Mesenchymal stem cell (in vitro differentiated cells and primary cell): ENCODE measurements at regions not wholly inside any gene's neighbourhood (a gene's known extent, or its start where the extent isn't known, plus 50 kb on each side); places are given as distances from the start of the nearest gene placed in this dataset.

Experiments used
- DNase-seq: peaks from one replicate; pipeline ENCODE4 v3.0.0-alpha.2; 2013
- H2AFZ ChIP-seq: one replicate; pipeline ENCODE4 v1.6.1; 2013; ENCODE audit warnings: low read depth, mild to moderate bottlenecking, control low read depth, inconsistent platforms, low read length, moderate library complexity
- H2AK5ac ChIP-seq: 2 replicates; pipeline ENCODE4 v1.6.1; 2013; ENCODE audit warnings: low read length, moderate library complexity, mild to moderate bottlenecking, inconsistent platforms; ENCODE audit not compliant: severe bottlenecking
- H2BK120ac ChIP-seq: one replicate; pipeline ENCODE4 v1.6.1; 2013; ENCODE audit warnings: low read depth, mild to moderate bottlenecking, inconsistent platforms, low read length, moderate library complexity
- H2BK12ac ChIP-seq, 2 experiments: one replicate each; pipeline ENCODE4 v1.6.1; 2013; ENCODE audit warnings: inconsistent platforms in 2 of 2, low read length in 2 of 2, mild to moderate bottlenecking in 2 of 2, moderate library complexity in 2 of 2, control low read depth in 1 of 2
- H2BK15ac ChIP-seq: one replicate; pipeline ENCODE4 v1.6.1; 2013; ENCODE audit warnings: mild to moderate bottlenecking, low read depth, inconsistent platforms; ENCODE audit not compliant: poor library complexity, severe bottlenecking
- H2BK5ac ChIP-seq: 2 replicates; pipeline ENCODE4 v1.6.1; 2013; ENCODE audit warnings: low read depth, mild to moderate bottlenecking, low read length, control low read depth, inconsistent platforms; ENCODE audit not compliant: poor library complexity, severe bottlenecking
- H3K14ac ChIP-seq, 2 experiments: one replicate each; pipeline ENCODE4 v1.6.1; 2013; ENCODE audit warnings: inconsistent platforms in 2 of 2, low read length in 2 of 2, control low read depth in 1 of 2, mild to moderate bottlenecking in 1 of 2, moderate library complexity in 1 of 2
- H3K18ac ChIP-seq, 2 experiments: one replicate each; pipeline ENCODE4 v1.6.1; 2013; ENCODE audit warnings: inconsistent platforms in 2 of 2, low read length in 2 of 2, control low read depth in 1 of 2, low read depth in 1 of 2, mild to moderate bottlenecking in 1 of 2
- H3K23ac ChIP-seq, 2 experiments: one replicate each; pipeline ENCODE4 v1.6.1; 2013; ENCODE audit warnings: inconsistent platforms in 2 of 2, low read length in 2 of 2, mild to moderate bottlenecking in 2 of 2, moderate library complexity in 2 of 2, control low read depth in 1 of 2
- H3K27ac ChIP-seq: 2 replicates; pipeline ENCODE4 v1.5.1; 2013; ENCODE audit warnings: mild to moderate bottlenecking, moderate library complexity, low read length, control low read depth, inconsistent platforms; ENCODE audit not compliant: poor library complexity, severe bottlenecking
- H3K27me3 ChIP-seq, 2 experiments: 2 replicates each; pipeline versions ENCODE4 v1.6.1 to v1.7.0; 2013; ENCODE audit warnings: low read length in 2 of 2, mild to moderate bottlenecking in 2 of 2, moderate library complexity in 2 of 2, control low read depth in 1 of 2, inconsistent platforms in 1 of 2; ENCODE audit not compliant: control insufficient read depth in 1 of 2, insufficient read depth in 1 of 2
- H3K36me3 ChIP-seq, 2 experiments: 2 replicates each; pipeline versions ENCODE4 v1.6.1 to v1.7.0; 2013; ENCODE audit warnings: low read length in 2 of 2, control low read depth in 1 of 2, inconsistent platforms in 1 of 2, low read depth in 1 of 2, mild to moderate bottlenecking in 1 of 2; ENCODE audit not compliant: insufficient read depth in 2 of 2, control insufficient read depth in 1 of 2
- H3K4ac ChIP-seq, 2 experiments: one replicate each; pipeline ENCODE4 v1.6.1; 2013; ENCODE audit warnings: inconsistent platforms in 2 of 2, low read length in 2 of 2, mild to moderate bottlenecking in 2 of 2, moderate library complexity in 2 of 2, control low read depth in 1 of 2, low read depth in 1 of 2
- H3K4me1 ChIP-seq: 2 replicates; pipeline ENCODE4 v1.6.1; 2013; ENCODE audit warnings: low read depth, low read length, control low read depth; ENCODE audit not compliant: control insufficient read depth, insufficient read depth
- H3K4me2 ChIP-seq: 2 replicates; pipeline ENCODE4 v1.6.1; 2013; ENCODE audit warnings: low read length, mild to moderate bottlenecking, inconsistent platforms; ENCODE audit not compliant: poor library complexity, severe bottlenecking
- H3K4me3 ChIP-seq, 2 experiments: 2 replicates each; pipeline versions ENCODE4 v1.5.1 to v1.7.0; 2013; ENCODE audit warnings: low read length in 2 of 2, mild to moderate bottlenecking in 2 of 2, control low read depth in 1 of 2, low read depth in 1 of 2; ENCODE audit not compliant: insufficient read depth in 1 of 2
- H3K79me1 ChIP-seq: replicated peaks from 2 replicates; pipeline ENCODE4 v1.6.1; 2013; ENCODE audit warnings: mild to moderate bottlenecking, control low read depth, low read length, inconsistent platforms; ENCODE audit not compliant: poor library complexity, severe bottlenecking
- H3K9ac ChIP-seq: 2 replicates; pipeline ENCODE4 v1.7.0; 2013; ENCODE audit warnings: mild to moderate bottlenecking, low read length, moderate library complexity
- H3K9me3 ChIP-seq: 2 replicates; pipeline ENCODE4 v1.7.0; 2013; ENCODE audit warnings: mild to moderate bottlenecking, low read length; ENCODE audit not compliant: control insufficient read depth
- H4K8ac ChIP-seq: one replicate; pipeline ENCODE4 v1.6.1; 2013; ENCODE audit warnings: inconsistent platforms, mild to moderate bottlenecking, low read length, moderate library complexity
- H4K91ac ChIP-seq: one replicate; pipeline ENCODE4 v1.6.1; 2013; ENCODE audit warnings: mild to moderate bottlenecking, low read length, inconsistent platforms
- WGBS: methylation state at CpG from one replicate; pipeline ENCODE4 v1.1.7; 2013; ENCODE audit warnings: mixed read lengths; 5-methylcytosine and 5-hydroxymethylcytosine counted together

- H2BK120ac ChIP-seq = no peak overlapping the region
- H2AK5ac ChIP-seq = no peak overlapping the region
- H3K23ac ChIP-seq = no peak overlapping the region
- H2AFZ ChIP-seq = no peak overlapping the region
- no peak overlapping the region for H3K27ac ChIP-seq
- H3K18ac ChIP-seq = no peak overlapping the region
- no peak overlapping the region for H3K9ac ChIP-seq
- no peak overlapping the region for H3K14ac ChIP-seq
- DNase-seq = no peak
- H4K91ac ChIP-seq = no peak overlapping the region
- H3K4me3 ChIP-seq = no peak overlapping the region
- H3K4ac ChIP-seq = no peak overlapping the region
- no peaks in the 10 kb centered on the region for H3K27me3 ChIP-seq
- no peak overlapping the region for H2BK12ac ChIP-seq
- H2BK15ac ChIP-seq = no peak overlapping the region
- H3K79me1 ChIP-seq = no peaks in the 10 kb centered on the region
- H3K4me1 ChIP-seq = no peaks in the 10 kb centered on the region
- no peak overlapping the region for H2BK5ac ChIP-seq
- no peaks in the 10 kb centered on the region for H3K9me3 ChIP-seq
- H3K4me2 ChIP-seq = no peak overlapping the region
- no peak overlapping the region for H4K8ac ChIP-seq
- 85% methylated on average over 2 of the region's 2 CpGs for WGBS
- H3K36me3 ChIP-seq = no peaks in the 10 kb centered on the region
Measured at GRCh38 chr2:149989447-149990063, 402.0 kb upstream of the MMADHC start.

GRCh38 chr2:149988361-149988760, 400.8 kb upstream of the MMADHC start:
- Histone ChIP-seq H2BK5ac (no peak overlapping the region), H4K8ac (no peak overlapping the region), H2AK5ac (no peak overlapping the region), H3K9me3 (no peaks in the 10 kb centered on the region), H3K14ac (no peak overlapping the region), H3K27me3 (no peaks in the 10 kb centered on the region), H3K9ac (no peak overlapping the region), H3K4me2 (no peak overlapping the region), H2BK12ac (no peak overlapping the region), H3K36me3 (no peaks in the 10 kb centered on the region), H2BK15ac (no peak overlapping the region), H4K91ac (no peak overlapping the region), H3K79me1 (no peaks in the 10 kb centered on the region), H3K4ac (no peak overlapping the region), H3K27ac (no peak overlapping the region), H3K23ac (no peak overlapping the region), H3K4me3 (no peak overlapping the region), H3K4me1 (no peaks in the 10 kb centered on the region), H2BK120ac (no peak overlapping the region), H3K18ac (no peak overlapping the region), H2AFZ (no peak overlapping the region)
- DNase-seq = no peak
- 96% methylated on average over 4 of the region's 4 CpGs for WGBS

- Histone ChIP-seq H4K91ac (no peak overlapping the region), H2AK5ac (no peak overlapping the region), H3K4me2 (no peak overlapping the region), H4K8ac (no peak overlapping the region), H3K9ac (no peak overlapping the region), H2BK15ac (no peak overlapping the region), H3K23ac (no peak overlapping the region), H3K79me1 (no peaks in the 10 kb centered on the region), H3K14ac (no peak overlapping the region), H2AFZ (no peak overlapping the region), H3K4ac (no peak overlapping the region), H3K27me3 (no peaks in the 10 kb centered on the region), H3K4me1 (no peaks in the 10 kb centered on the region), H2BK120ac (no peak overlapping the region), H3K18ac (no peak overlapping the region), H2BK5ac (no peak overlapping the region), H3K4me3 (no peak overlapping the region), H3K9me3 (no peaks in the 10 kb centered on the region), H3K36me3 (no peaks in the 10 kb centered on the region), H2BK12ac (no peak overlapping the region), H3K27ac (no peak overlapping the region)
- 92% methylated on average over 2 of the region's 2 CpGs for WGBS
- DNase-seq = no peak
Measured at GRCh38 chr2:149986861-149987260, 399.3 kb upstream of the MMADHC start.

GRCh38 chr2:149984311-149984710, 396.7 kb upstream of the MMADHC start:
- no peak overlapping the region for H3K4me3 ChIP-seq
- no peak overlapping the region for H3K23ac ChIP-seq
- DNase-seq = no peak
- no peak overlapping the region for H4K8ac ChIP-seq
- H3K4me2 ChIP-seq = no peak overlapping the region
- H2AFZ ChIP-seq = no peak overlapping the region
- no peak overlapping the region for H4K91ac ChIP-seq
- no peaks in the 10 kb centered on the region for H3K79me1 ChIP-seq
- H2AK5ac ChIP-seq = no peak overlapping the region
- no peak overlapping the region for H3K18ac ChIP-seq
- no peak overlapping the region for H3K4ac ChIP-seq
- no peak overlapping the region for H2BK12ac ChIP-seq
- H3K36me3 ChIP-seq = no peaks in the 10 kb centered on the region
- H2BK15ac ChIP-seq = no peak overlapping the region
- no peak overlapping the region for H3K9ac ChIP-seq
- no peak overlapping the region for H2BK5ac ChIP-seq
- no peaks in the 10 kb centered on the region for H3K27me3 ChIP-seq
- no peaks in the 10 kb centered on the region for H3K4me1 ChIP-seq
- H3K27ac ChIP-seq = no peak overlapping the region
- H3K14ac ChIP-seq = no peak overlapping the region
- peaks cover 8% of the 10 kb centered on the region for H3K9me3 ChIP-seq
- H2BK120ac ChIP-seq = no peak overlapping the region
